ENCODE measurements at regions not wholly inside any gene's neighbourhood (a gene's known extent, or its start where the extent isn't known, plus 50 kb on each side); places are given as distances from the start of the nearest gene placed in this dataset.

DNA sequence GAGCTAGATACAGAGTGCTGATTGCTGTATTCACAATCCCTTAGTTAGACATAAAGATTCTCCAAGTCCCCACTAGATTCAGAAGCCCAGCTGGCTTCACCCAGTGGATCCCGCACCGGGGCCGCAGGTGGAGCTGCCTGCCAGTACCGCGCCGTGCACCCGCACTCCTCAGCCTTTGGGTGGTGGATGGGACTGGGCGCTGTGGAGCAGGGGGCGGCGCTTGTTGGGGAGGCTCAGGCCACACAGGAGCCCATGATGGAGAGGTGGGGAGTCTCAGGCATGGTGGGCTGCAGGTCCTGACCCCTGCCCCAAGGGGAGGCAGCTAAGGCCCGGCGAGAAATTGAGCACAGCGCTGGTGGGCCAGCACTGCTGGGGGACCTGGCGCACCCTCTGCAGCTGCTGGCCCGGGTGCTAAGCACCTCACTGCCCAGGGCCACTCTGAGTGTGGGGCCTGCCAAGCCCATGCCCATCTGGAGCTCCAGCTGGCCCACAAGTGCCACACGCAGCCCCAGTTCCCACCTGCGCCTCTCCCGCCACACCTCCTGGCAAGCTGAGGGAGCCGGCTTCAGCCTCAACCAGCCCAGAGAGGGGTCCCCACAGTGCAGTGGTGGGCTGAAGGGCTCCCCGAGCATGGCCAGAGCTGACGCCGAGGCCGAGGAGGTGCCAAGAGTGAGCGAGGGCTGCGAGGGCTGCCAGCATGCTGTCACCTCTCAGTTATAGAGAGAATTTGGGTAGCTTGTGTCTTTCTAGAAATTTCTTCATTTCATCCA is 417.6 kb downstream of the METTL15 start:
- TF ChIP-seq POLR2AphosphoS5 (IDR thresholded peaks at IDR 0.05; ENCODE audit: borderline replicate concordance, low read depth, low read length) (no peak), EZH2 (IDR thresholded peaks at IDR 0.05) (no peak), FOXP2 (optimal IDR thresholded peaks at IDR 0.05; ENCODE audit: control extremely low read depth, extremely low read length, insufficient read depth) (no peak)
